Astrocyte (in vitro differentiated cells and primary cell): ENCODE measurements at regions not wholly inside any gene's neighbourhood (a gene's known extent, or its start where the extent isn't known, plus 50 kb on each side); places are given as distances from the start of the nearest gene placed in this dataset.

Source experiments
- DNase-seq: peaks from one replicate; pipeline ENCODE4 v3.0.0-alpha.2; 2010; ENCODE audit warnings: low read depth
- FAIRE-seq: peaks from 2 replicates; lab custom pipeline; 2011; peaks lifted over from hg19 to GRCh38; lab: Jason Lieb, UNC
- H2AFZ ChIP-seq: 2 replicates; pipeline ENCODE4 v1.6.0; 2012; ENCODE audit warnings: low read depth, low read length, inconsistent platforms
- H3K27ac ChIP-seq: 2 replicates; pipeline ENCODE4 v1.5.1; 2011; ENCODE audit warnings: low read depth, low read length, inconsistent platforms
- H3K27me3 ChIP-seq: 2 replicates; pipeline ENCODE4 v1.6.0; 2011; ENCODE audit warnings: low read length, inconsistent platforms; ENCODE audit not compliant: insufficient read depth
- H3K36me3 ChIP-seq: 2 replicates; pipeline ENCODE4 v1.5.1; 2011; ENCODE audit warnings: low read length, inconsistent platforms; ENCODE audit not compliant: insufficient read depth
- H3K4me1 ChIP-seq: 2 replicates; pipeline ENCODE4 v1.5.1; 2011; ENCODE audit warnings: low read length, inconsistent platforms; ENCODE audit not compliant: insufficient read depth
- H3K4me2 ChIP-seq: 2 replicates; pipeline ENCODE4 v1.6.0; 2012; ENCODE audit warnings: low read length, inconsistent platforms
- H3K4me3 ChIP-seq: 2 replicates; pipeline ENCODE4 v1.5.1; 2011; ENCODE audit warnings: low read depth, mild to moderate bottlenecking, low read length, inconsistent platforms; ENCODE audit not compliant: insufficient read depth
- H3K79me2 ChIP-seq: 2 replicates; pipeline ENCODE4 v1.6.0; 2012; ENCODE audit warnings: mild to moderate bottlenecking, low read length, inconsistent platforms; ENCODE audit not compliant: insufficient read depth
- H3K9ac ChIP-seq: 2 replicates; pipeline ENCODE4 v1.6.0; 2012; ENCODE audit warnings: mild to moderate bottlenecking, low read length, inconsistent platforms
- H3K9me3 ChIP-seq: 2 replicates; pipeline ENCODE4 v1.5.1; 2012; ENCODE audit warnings: low read depth, mild to moderate bottlenecking, low read length, inconsistent platforms; ENCODE audit not compliant: insufficient read depth
- H4K20me1 ChIP-seq: 2 replicates; pipeline ENCODE4 v1.6.0; 2012; ENCODE audit warnings: low read length, inconsistent platforms; ENCODE audit not compliant: insufficient read depth
- H3K27ac Mint-ChIP-seq: one replicate; pipeline ENCODE4 v1.8.0; 2021; ENCODE audit warnings: mild to moderate bottlenecking, mixed read lengths; ENCODE audit not compliant: unreplicated experiment
- H3K27me3 Mint-ChIP-seq: one replicate; pipeline ENCODE4 v1.8.0; 2021; ENCODE audit warnings: low read depth, mixed read lengths; ENCODE audit not compliant: unreplicated experiment
- H3K36me3 Mint-ChIP-seq: one replicate; pipeline ENCODE4 v1.8.0; 2021; ENCODE audit warnings: low read depth, mixed read lengths; ENCODE audit not compliant: unreplicated experiment
- H3K4me1 Mint-ChIP-seq: one replicate; pipeline ENCODE4 v1.8.0; 2021; ENCODE audit warnings: low read depth, mixed read lengths; ENCODE audit not compliant: unreplicated experiment
- H3K4me3 Mint-ChIP-seq: one replicate; pipeline ENCODE4 v1.8.0; 2021; ENCODE audit warnings: mild to moderate bottlenecking, moderate library complexity, mixed read lengths; ENCODE audit not compliant: unreplicated experiment
- H3K9me3 Mint-ChIP-seq: one replicate; pipeline ENCODE4 v1.8.0; 2021; ENCODE audit warnings: mild to moderate bottlenecking, mixed read lengths; ENCODE audit not compliant: unreplicated experiment
- CTCF ChIP-seq: IDR thresholded peaks from 2 replicates; pipeline ENCODE4 v1.5.1; 2011; ENCODE audit warnings: low read depth, mild to moderate bottlenecking, inconsistent platforms, low read length, moderate library complexity; ENCODE audit not compliant: insufficient read depth
- EZH2 ChIP-seq: IDR thresholded peaks from 2 replicates; pipeline ENCODE4 v1.6.1; 2012; ENCODE audit warnings: mild to moderate bottlenecking, low read length, inconsistent platforms; ENCODE audit not compliant: insufficient read depth

GRCh38 chr1:37177230-37177864 lies 143.0 kb upstream of the GRIK3 start:
- Mint-ChIP-seq H3K4me1 (peaks cover 13% of the 10 kb centered on the region), H3K27ac (no peak overlapping the region), H3K36me3 (no peaks in the 10 kb centered on the region), H3K4me3 (no peak overlapping the region), H3K27me3 (peaks cover 30% of the 10 kb centered on the region), H3K9me3 (no peaks in the 10 kb centered on the region)
- TF ChIP-seq CTCF, result no peak
- TF ChIP-seq EZH2, result no peak
- Histone ChIP-seq H3K4me1 (no peaks in the 10 kb centered on the region), H3K79me2 (no peaks in the 10 kb centered on the region), H3K9me3 (no peaks in the 10 kb centered on the region), H3K36me3 (no peaks in the 10 kb centered on the region), H3K27me3 (no peaks in the 10 kb centered on the region), H2AFZ (no peak overlapping the region), H3K27ac (no peak overlapping the region), H3K4me3 (no peak overlapping the region), H3K4me2 (no peak overlapping the region), H4K20me1 (no peaks in the 10 kb centered on the region), H3K9ac (no peak overlapping the region)
- DNase-seq, result no peak
- FAIRE-seq, result no peak

- H3K27me3 Mint-ChIP-seq, result peaks cover 21% of the 10 kb centered on the region
- no peak overlapping the region for H3K27ac Mint-ChIP-seq
- Histone ChIP-seq H3K27me3 (no peaks in the 10 kb centered on the region), H3K9ac (no peak overlapping the region), H3K9me3 (no peaks in the 10 kb centered on the region), H3K4me2 (no peak overlapping the region), H3K79me2 (no peaks in the 10 kb centered on the region), H4K20me1 (no peaks in the 10 kb centered on the region), H2AFZ (no peak overlapping the region), H3K27ac (no peak overlapping the region), H3K4me1 (no peaks in the 10 kb centered on the region), H3K36me3 (no peaks in the 10 kb centered on the region), H3K4me3 (no peak overlapping the region)
- H3K9me3 Mint-ChIP-seq, result peaks cover 1% of the 10 kb centered on the region
- H3K4me3 Mint-ChIP-seq, result no peak overlapping the region
- H3K36me3 Mint-ChIP-seq, result no peaks in the 10 kb centered on the region
- no peak for TF ChIP-seq CTCF
- no peak for TF ChIP-seq EZH2
- DNase-seq, result no peak
- peaks cover under 1% of the 10 kb centered on the region for H3K4me1 Mint-ChIP-seq
- FAIRE-seq, result no peak
Observed at GRCh38 chr1:37181425-37181824, 147.1 kb upstream of the GRIK3 start.

GRCh38 chr1:37184789-37185188 lies 150.5 kb upstream of the GRIK3 start:
- peaks cover 14% of the 10 kb centered on the region for H3K4me1 Mint-ChIP-seq
- no peaks in the 10 kb centered on the region for H3K27me3 ChIP-seq
- TF ChIP-seq CTCF, result no peak
- no peak for TF ChIP-seq EZH2
- no peaks in the 10 kb centered on the region for H3K4me1 ChIP-seq
- no peak for FAIRE-seq
- H3K27me3 Mint-ChIP-seq, result peaks cover 2% of the 10 kb centered on the region
- peaks cover 1% of the 10 kb centered on the region for H3K9me3 Mint-ChIP-seq
- H3K9ac ChIP-seq, result no peak overlapping the region
- H3K36me3 Mint-ChIP-seq, result no peaks in the 10 kb centered on the region
- H3K4me3 ChIP-seq, result no peak overlapping the region
- no peaks in the 10 kb centered on the region for H3K36me3 ChIP-seq
- no peaks in the 10 kb centered on the region for H3K79me2 ChIP-seq
- H3K4me2 ChIP-seq, result no peak overlapping the region
- H3K27ac Mint-ChIP-seq, result no peak overlapping the region
- H4K20me1 ChIP-seq, result no peaks in the 10 kb centered on the region
- DNase-seq, result no peak
- no peak overlapping the region for H2AFZ ChIP-seq
- H3K27ac ChIP-seq, result no peak overlapping the region
- H3K9me3 ChIP-seq, result no peaks in the 10 kb centered on the region
- H3K4me3 Mint-ChIP-seq, result no peak overlapping the region
